GM19351 (cell line): ENCODE measurements at regions not wholly inside any gene's neighbourhood (a gene's known extent, or its start where the extent isn't known, plus 50 kb on each side); places are given as distances from the start of the nearest gene placed in this dataset.
A peak's percentile ranks its signal among the peaks of the same experiment; 100 is the strongest.

Experiments
- ATAC-seq: cut with Tn5 transposase; IDR thresholded peaks from one replicate; pipeline ENCODE4 v1.9.1; 2021; ENCODE audit warnings: mild to moderate bottlenecking, moderate library complexity; ENCODE audit not compliant: unreplicated experiment

DNA sequence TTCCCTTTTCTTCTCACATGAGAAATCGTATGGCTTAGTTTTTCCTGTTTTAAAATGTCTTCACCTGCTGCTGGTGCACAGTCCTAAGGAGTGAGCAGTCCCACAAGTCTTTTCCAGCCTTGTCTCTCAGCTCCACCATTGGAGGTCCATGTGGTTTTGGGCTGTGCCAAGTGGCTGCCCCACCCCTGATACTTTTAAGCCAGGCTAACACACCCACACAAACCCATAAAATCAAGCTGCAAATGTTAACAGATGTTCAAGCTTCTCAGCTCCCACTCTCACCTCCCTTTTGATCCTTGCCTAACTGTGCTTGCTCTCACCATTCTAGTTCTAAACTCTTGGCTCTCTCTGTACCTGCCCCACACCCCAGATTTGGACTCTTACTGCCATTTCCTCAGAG lies 74.5 kb upstream of the COL24A1 start:
- ATAC-seq: no peak

DNA sequence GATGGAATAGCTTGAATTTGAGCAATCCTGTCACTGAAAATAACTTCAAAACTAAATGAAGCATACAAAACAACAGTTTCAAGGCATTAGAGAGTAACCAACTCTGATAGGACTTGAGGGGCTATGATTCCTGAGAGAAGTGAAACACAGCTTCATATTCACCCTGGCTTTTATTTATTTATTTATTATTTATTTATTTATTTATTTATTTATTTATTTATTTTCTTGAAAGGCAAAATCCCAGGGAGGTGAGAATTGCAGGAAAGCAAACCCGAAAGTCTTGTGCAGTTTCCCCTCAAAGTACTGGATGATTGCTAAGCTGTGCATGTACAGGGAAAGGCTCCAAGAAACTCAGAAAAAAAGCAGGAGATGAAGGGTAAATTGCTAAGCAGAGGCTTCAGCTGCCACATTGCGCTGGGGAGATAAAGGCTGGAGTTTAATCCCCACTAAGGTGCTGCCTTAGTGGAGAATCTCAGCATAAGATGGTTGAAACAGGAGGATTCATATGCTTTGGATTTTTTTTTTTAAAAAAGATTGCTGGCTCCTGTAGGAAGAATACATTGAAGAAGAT lies 72.9 kb upstream of the COL24A1 start:
- no peak for ATAC-seq

GRCh38 chr1:86228546-86228945 lies 72.0 kb upstream of the COL24A1 start:
- no peak for ATAC-seq

DNA sequence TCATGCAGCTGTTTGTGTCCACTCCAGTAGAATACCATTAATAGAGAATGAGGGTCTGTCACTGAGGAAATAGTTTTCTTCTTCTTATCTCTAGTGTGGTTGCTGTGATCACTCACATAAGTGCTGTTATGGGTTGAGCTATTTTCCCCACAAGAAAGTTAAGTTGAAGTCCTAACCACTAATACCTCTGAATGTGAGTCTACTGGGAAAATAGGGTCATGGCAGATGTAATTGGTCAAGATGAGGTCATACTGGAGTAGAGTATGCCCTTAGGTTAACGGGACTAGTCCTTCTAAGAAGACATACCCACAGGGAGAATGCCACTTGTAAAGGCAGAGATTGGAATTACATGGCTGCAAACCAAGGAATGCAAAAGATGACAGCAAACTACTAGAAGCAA lies 70.5 kb upstream of the COL24A1 start:
- no peak for ATAC-seq

GRCh38 chr1:86226204-86226603 lies 69.6 kb upstream of the COL24A1 start:
- ATAC-seq: no peak

GRCh38 chr1:86224651-86225310 lies 68.2 kb upstream of the COL24A1 start:
- peak; percentile 13 for ATAC-seq

DNA sequence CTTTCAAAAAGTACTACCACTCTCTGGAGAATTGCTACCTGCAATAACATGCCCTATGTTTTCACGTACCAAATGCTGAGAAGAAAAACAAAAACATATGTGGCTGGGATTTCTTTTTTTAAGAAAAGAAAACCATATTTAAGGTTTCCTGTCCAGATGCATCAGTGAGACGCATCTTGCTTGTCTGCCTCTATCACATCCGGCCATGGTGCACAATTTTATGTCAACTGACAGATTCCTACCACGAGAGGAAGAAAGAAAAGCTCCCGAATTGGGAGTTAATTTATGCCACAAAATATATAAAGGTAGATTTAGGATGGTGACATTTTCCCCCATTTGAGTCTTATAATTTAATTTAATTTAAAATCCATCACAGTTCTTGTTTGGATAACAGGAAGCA lies 62.3 kb upstream of the COL24A1 start:
- ATAC-seq: no peak

DNA sequence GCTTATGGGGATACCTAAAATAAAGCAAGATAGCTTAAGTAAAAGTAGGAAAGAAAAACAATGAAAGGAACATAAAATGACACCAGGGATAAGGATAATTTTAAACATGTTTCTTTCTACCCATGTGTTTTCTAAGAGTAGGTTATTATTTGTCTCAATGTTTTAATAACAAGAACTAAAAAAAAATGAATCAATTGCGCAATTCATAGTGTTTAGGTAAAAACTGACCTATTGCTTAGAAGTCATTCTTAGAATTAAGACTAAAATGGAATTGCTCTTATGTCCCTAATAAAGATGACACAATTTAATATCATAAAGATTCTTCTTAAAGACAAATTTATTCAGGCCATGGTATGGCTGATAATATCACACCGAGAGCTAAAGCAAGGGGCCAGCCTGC lies 58.0 kb upstream of the COL24A1 start:
- no peak for ATAC-seq

DNA sequence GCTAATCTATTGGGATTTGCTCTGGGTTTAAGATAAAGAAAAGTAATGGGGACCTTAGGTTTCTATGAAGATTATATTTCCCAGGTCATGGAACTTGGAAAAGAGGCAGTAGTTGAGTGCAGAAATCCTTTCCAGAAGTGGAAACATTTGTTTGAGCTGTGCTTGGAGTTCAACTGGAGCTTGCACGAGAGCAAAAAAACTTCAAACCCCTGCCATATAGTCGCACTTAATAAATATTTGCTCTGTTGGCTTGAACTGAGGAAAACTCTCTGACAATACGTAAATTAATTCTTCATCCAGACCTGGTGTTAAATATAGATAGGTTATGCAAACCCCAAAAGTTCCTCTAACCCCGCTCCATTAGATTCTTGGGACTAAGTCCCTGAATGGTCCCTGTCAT lies 52.8 kb upstream of the COL24A1 start:
- no peak for ATAC-seq

GRCh38 chr1:86207323-86207722 lies 50.8 kb upstream of the COL24A1 start:
- no peak for ATAC-seq
